H1 (cell line): ENCODE measurements at regions not wholly inside any gene's neighbourhood (a gene's known extent, or its start where the extent isn't known, plus 50 kb on each side); places are given as distances from the start of the nearest gene placed in this dataset.

Experiments used
- CTCF ChIA-PET: fragments of 300-600 bp; sonication (Branson Sonifier 250); formaldehyde crosslinking; loops from one replicate; lab custom pipeline; 2021; ENCODE audit not compliant: partially characterized antibody; lab: Charles Lee
- POLR2A ChIA-PET: fragments of 300-600 bp; sonication (Branson Sonifier 250); formaldehyde crosslinking; loops from one replicate; lab custom pipeline; 2021; ENCODE audit warnings: inconsistent platforms; ENCODE audit not compliant: partially characterized antibody; lab: Charles Lee
- DNase-seq, 2 experiments: peaks; one replicate each; pipeline versions ENCODE4 v3.0.0 to v3.0.0-alpha.2; 2010 to 2022; ENCODE audit warnings: low spot score in 2 of 2, low read depth in 1 of 2, mixed read lengths in 1 of 2
- FAIRE-seq: peaks from 2 replicates; lab custom pipeline; 2011; peaks lifted over from hg19 to GRCh38; lab: Jason Lieb, UNC
- H2AFZ ChIP-seq: 2 replicates; pipeline ENCODE4 v1.8.1; 2012; ENCODE audit warnings: low read length, inconsistent platforms
- H2AK5ac ChIP-seq: 2 replicates; pipeline ENCODE4 v1.6.1; 2013; ENCODE audit warnings: low read depth, low read length
- H2BK120ac ChIP-seq: replicated peaks from 2 replicates; pipeline ENCODE3; 2013; ENCODE audit warnings: low read depth, low read length, inconsistent platforms
- H2BK12ac ChIP-seq: 2 replicates; pipeline ENCODE4 v1.6.1; 2013; ENCODE audit warnings: low read depth, low read length
- H2BK15ac ChIP-seq: 2 replicates; pipeline ENCODE4 v1.6.1; 2013; ENCODE audit warnings: low read length
- H2BK20ac ChIP-seq: 2 replicates; pipeline ENCODE4 v1.6.1; 2013; ENCODE audit warnings: low read length
- H2BK5ac ChIP-seq: 2 replicates; pipeline ENCODE4 v1.6.1; 2013; ENCODE audit warnings: low read depth, low read length
- H3K14ac ChIP-seq: 2 replicates; pipeline ENCODE4 v1.6.1; 2013; ENCODE audit warnings: inconsistent platforms; ENCODE audit not compliant: insufficient read length
- H3K18ac ChIP-seq: 2 replicates; pipeline ENCODE4 v1.6.1; 2013; ENCODE audit warnings: low read length; ENCODE audit errors: extremely low read depth
- H3K23ac ChIP-seq: 2 replicates; pipeline ENCODE4 v1.6.1; 2013; ENCODE audit warnings: inconsistent platforms; ENCODE audit not compliant: insufficient read length
- H3K23me2 ChIP-seq: 2 replicates; pipeline ENCODE4 v1.6.1; 2013; ENCODE audit warnings: low read depth, low read length
- H3K27ac ChIP-seq: 2 replicates; pipeline ENCODE4 v1.6.1; 2011; ENCODE audit warnings: low read depth, low read length, inconsistent platforms
- H3K27me3 ChIP-seq, 4 experiments: replicated peaks in 1 of 4; 1 replicate in 1 of 4; 2 replicates in 3 of 4; pipeline versions ENCODE4 v1.6.1 to v1.8.1; 2011 to 2013; ENCODE audit warnings: low read length in 3 of 4, mild to moderate bottlenecking in 3 of 4, inconsistent platforms in 2 of 4, mixed read lengths in 2 of 4, moderate library complexity in 1 of 4; ENCODE audit not compliant: control insufficient read depth in 3 of 4, insufficient read depth in 3 of 4; ENCODE audit errors: extremely low read depth in 1 of 4
- H3K36me3 ChIP-seq, 4 experiments: 2 replicates each; pipeline versions ENCODE4 v1.6.1 to v1.8.1; 2011 to 2013; ENCODE audit warnings: mild to moderate bottlenecking in 4 of 4, low read length in 3 of 4, moderate library complexity in 2 of 4, control low read depth in 1 of 4, inconsistent platforms in 1 of 4; ENCODE audit not compliant: insufficient read depth in 4 of 4, control insufficient read depth in 2 of 4
- H3K4ac ChIP-seq: replicated peaks from 2 replicates; pipeline ENCODE3; 2013; ENCODE audit warnings: low read length, low read depth, mixed read lengths, inconsistent platforms; ENCODE audit not compliant: insufficient read length
- H3K4me1 ChIP-seq, 4 experiments: replicated peaks in 1 of 4; 1 replicate in 1 of 4; 2 replicates in 3 of 4; pipeline versions ENCODE4 v1.6.1 to v1.8.1; 2011 to 2013; ENCODE audit warnings: low read length in 3 of 4, inconsistent platforms in 2 of 4, mixed read lengths in 1 of 4; ENCODE audit not compliant: insufficient read depth in 4 of 4, control insufficient read depth in 3 of 4
- H3K4me2 ChIP-seq, 2 experiments: 2 replicates each; pipeline versions ENCODE4 v1.6.1 to v1.8.1; 2011 to 2013; ENCODE audit warnings: low read depth in 2 of 2, low read length in 2 of 2, control low read depth in 1 of 2, inconsistent platforms in 1 of 2, mild to moderate bottlenecking in 1 of 2; ENCODE audit not compliant: insufficient read depth in 1 of 2
- H3K4me3 ChIP-seq, 4 experiments: fragments of 200-600, 300-600 bp in 1 of 4; sonication (generic), shearing (Covaris generic), sonication (Bioruptor Twin) in 1 of 4; 2 replicates each; pipeline versions ENCODE4 v1.5.1 to v1.8.1; 2011 to 2016; ENCODE audit warnings: low read length in 4 of 4, low read depth in 3 of 4, control low read depth in 2 of 4, inconsistent platforms in 2 of 4, mild to moderate bottlenecking in 2 of 4, mixed read lengths in 1 of 4, moderate library complexity in 1 of 4; ENCODE audit not compliant: insufficient read depth in 2 of 4; ENCODE audit errors: extremely low read depth in 1 of 4
- H3K56ac ChIP-seq: replicated peaks from 2 replicates; pipeline ENCODE3; 2013; ENCODE audit warnings: low read depth, mild to moderate bottlenecking, mixed read lengths, low read length, inconsistent platforms; ENCODE audit not compliant: insufficient read length
- H3K79me1 ChIP-seq: 2 replicates; pipeline ENCODE4 v1.6.1; 2013; ENCODE audit warnings: low read depth, low read length, control low read depth
- H3K79me2 ChIP-seq, 2 experiments: 2 replicates each; pipeline versions ENCODE4 v1.6.1 to v1.8.1; 2012 to 2013; ENCODE audit warnings: low read length in 2 of 2, mild to moderate bottlenecking in 2 of 2, inconsistent platforms in 1 of 2; ENCODE audit not compliant: insufficient read depth in 2 of 2, control insufficient read depth in 1 of 2
- H3K9ac ChIP-seq, 4 experiments: replicated peaks in 1 of 4; 1 replicate in 1 of 4; 2 replicates in 3 of 4; pipeline versions ENCODE4 v1.6.1 to v1.8.1; 2011 to 2013; ENCODE audit warnings: low read depth in 3 of 4, low read length in 3 of 4, control low read depth in 2 of 4, mild to moderate bottlenecking in 2 of 4, moderate library complexity in 2 of 4, inconsistent platforms in 1 of 4; ENCODE audit errors: extremely low read depth in 1 of 4
- H3K9me3 ChIP-seq, 2 experiments: 2 replicates each; pipeline versions ENCODE4 v1.6.1 to v1.8.1; 2012 to 2013; ENCODE audit warnings: mild to moderate bottlenecking in 2 of 2, moderate library complexity in 2 of 2, control low read depth in 1 of 2, inconsistent platforms in 1 of 2, low read depth in 1 of 2, low read length in 1 of 2, mixed read lengths in 1 of 2; ENCODE audit not compliant: insufficient read depth in 2 of 2
- H4K20me1 ChIP-seq, 2 experiments: replicated peaks in 1 of 2; 2 replicates each; pipeline versions ENCODE3 to v1.8.1; 2011 to 2013; ENCODE audit warnings: inconsistent platforms in 2 of 2, low read length in 2 of 2, mild to moderate bottlenecking in 1 of 2; ENCODE audit not compliant: insufficient read depth in 2 of 2, control insufficient read depth in 1 of 2
- H4K5ac ChIP-seq: 2 replicates; pipeline ENCODE4 v1.6.1; 2013; ENCODE audit warnings: low read length, low read depth, mixed read lengths, inconsistent platforms; ENCODE audit not compliant: insufficient read length
- H4K8ac ChIP-seq: 2 replicates; pipeline ENCODE4 v1.8.0; 2013; ENCODE audit warnings: mild to moderate bottlenecking, moderate library complexity, low read length, inconsistent platforms; ENCODE audit not compliant: insufficient read depth; ENCODE audit errors: extremely low read depth
- H4K91ac ChIP-seq: replicated peaks from 2 replicates; pipeline ENCODE3; 2013; ENCODE audit warnings: low read length, mixed read lengths, inconsistent platforms; ENCODE audit not compliant: insufficient read length
- CHD1 ChIP-seq: IDR thresholded peaks from 2 replicates; pipeline ENCODE4 v1.6.1; 2012; ENCODE audit warnings: low read depth, low read length, improper control_type of control experiment
- EZH2 ChIP-seq: fragments of 200-600 bp; sonication (generic); IDR thresholded peaks from 2 replicates; pipeline ENCODE4 v1.7.1; 2012; ENCODE audit warnings: low read depth, mild to moderate bottlenecking, moderate library complexity, low read length, inconsistent platforms; ENCODE audit not compliant: severe bottlenecking
- HDAC6 ChIP-seq: IDR thresholded peaks from one replicate; pipeline ENCODE4 v1.7.1; 2012; ENCODE audit warnings: low read depth, mild to moderate bottlenecking, inconsistent platforms, low read length, moderate library complexity
- JUND ChIP-seq: IDR thresholded peaks from 2 replicates; pipeline ENCODE4 v1.6.1; 2011; ENCODE audit warnings: mild to moderate bottlenecking, improper control_type of control experiment, low read length
- RAD21 ChIP-seq, 2 experiments: IDR thresholded peaks in 1 of 2; conservative IDR thresholded peaks in 1 of 2; 2 replicates each; pipeline ENCODE4 v1.6.1; 2011; ENCODE audit warnings: low read depth in 2 of 2, low read length in 2 of 2, improper control_type of control experiment in 1 of 2, inconsistent platforms in 1 of 2, mild to moderate bottlenecking in 1 of 2, moderate library complexity in 1 of 2
- SP1 ChIP-seq: IDR thresholded peaks from 2 replicates; pipeline ENCODE4 v1.6.1; 2011; ENCODE audit warnings: low read depth, low read length
- TAF1 ChIP-seq: IDR thresholded peaks from 2 replicates; pipeline ENCODE4 v1.6.1; 2011; ENCODE audit warnings: mild to moderate bottlenecking, low read depth, low read length
- TBP ChIP-seq: IDR thresholded peaks from 2 replicates; pipeline ENCODE4 v1.6.1; 2011; ENCODE audit warnings: low read depth, low read length, improper control_type of control experiment
- ZNF274 ChIP-seq: IDR thresholded peaks from 2 replicates; pipeline ENCODE4 v1.7.0; 2012; ENCODE audit warnings: low read length, borderline replicate concordance; ENCODE audit errors: extremely low read depth

DNA sequence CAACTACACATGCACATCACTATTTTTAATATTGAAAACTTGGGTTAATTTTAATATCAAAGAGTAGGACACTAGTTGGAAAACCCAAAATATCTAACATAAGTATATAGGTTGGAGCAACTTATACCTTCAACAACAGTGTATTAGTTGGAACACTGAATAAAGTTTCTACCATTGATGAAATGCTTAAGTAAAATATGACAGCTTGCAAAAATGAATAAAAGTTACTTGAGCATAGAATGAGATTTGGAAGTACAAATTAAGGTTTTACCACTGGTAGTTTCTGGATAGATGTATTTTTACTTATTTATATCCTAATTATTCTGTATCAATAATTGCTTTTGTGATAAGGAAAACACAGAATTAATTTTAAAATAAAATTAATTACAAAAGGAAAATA lies 1079.6 kb downstream of the ADGRL3 start:
- H3K79me1 ChIP-seq, result no peaks in the 10 kb centered on the region
- H2BK5ac ChIP-seq, result no peak overlapping the region
- H3K36me3 ChIP-seq, result no peaks in the 10 kb centered on the region
- no peak overlapping the region for H2BK12ac ChIP-seq
- no peak overlapping the region for H3K14ac ChIP-seq
- ChIA-PET CTCF (no interaction called here), POLR2A (no interaction called here)
- no peak overlapping the region for H3K18ac ChIP-seq
- no peak overlapping the region for H3K4me3 ChIP-seq
- H3K27ac ChIP-seq, result no peak overlapping the region
- H3K4me2 ChIP-seq, result no peak overlapping the region
- no peaks in the 10 kb centered on the region for H3K79me2 ChIP-seq
- no peak overlapping the region for H2BK120ac ChIP-seq
- no peak overlapping the region for H2BK15ac ChIP-seq
- no peak overlapping the region for H2BK20ac ChIP-seq
- H2AFZ ChIP-seq, result no peak overlapping the region
- no peak overlapping the region for H3K4ac ChIP-seq
- no peak overlapping the region for H4K91ac ChIP-seq
- no peak overlapping the region for H4K5ac ChIP-seq
- no peak for FAIRE-seq
- H3K27me3 ChIP-seq, result no peaks in the 10 kb centered on the region
- H3K23ac ChIP-seq, result no peak overlapping the region
- H3K4me1 ChIP-seq, result no peaks in the 10 kb centered on the region
- no peak overlapping the region for H3K56ac ChIP-seq
- H3K23me2 ChIP-seq, result no peaks in the 10 kb centered on the region
- H2AK5ac ChIP-seq, result no peak overlapping the region
- no peak overlapping the region for H3K9ac ChIP-seq
- H4K20me1 ChIP-seq, result no peaks in the 10 kb centered on the region
- no peaks in the 10 kb centered on the region; a peak in 1 of 4 replicates for H3K9me3 ChIP-seq
- TF ChIP-seq JUND (no peak), TBP (no peak), TAF1 (no peak), ZNF274 (no peak), EZH2 (no peak), RAD21 (IDR thresholded peaks at IDR 0.05 in 1 of 2, conservative IDR thresholded peaks at IDR 0.05 in 1 of 2; ENCODE audit: low read depth in 2 of 2, low read length in 2 of 2) (no peak), HDAC6 (no peak), SP1 (no peak), CHD1 (no peak)
- no peak for DNase-seq
- no peak overlapping the region for H4K8ac ChIP-seq
